Osteocyte (in vitro differentiated cells): ENCODE measurements at regions not wholly inside any gene's neighbourhood (a gene's known extent, or its start where the extent isn't known, plus 50 kb on each side); places are given as distances from the start of the nearest gene placed in this dataset.

ENCODE experiments used
- DNase-seq: peaks from one replicate; pipeline ENCODE4 v3.0.0; 2021; ENCODE audit warnings: mixed read lengths; ENCODE audit not compliant: unreplicated experiment; ENCODE audit errors: extremely low spot score
- H3K27ac Mint-ChIP-seq: one replicate; pipeline ENCODE4 v1.8.0; 2021; ENCODE audit warnings: mild to moderate bottlenecking, mixed read lengths; ENCODE audit not compliant: unreplicated experiment
- H3K27me3 Mint-ChIP-seq: one replicate; pipeline ENCODE4 v1.8.0; 2021; ENCODE audit warnings: mixed read lengths; ENCODE audit not compliant: unreplicated experiment
- H3K36me3 Mint-ChIP-seq: one replicate; pipeline ENCODE4 v1.8.0; 2021; ENCODE audit warnings: mixed read lengths; ENCODE audit not compliant: unreplicated experiment
- H3K4me1 Mint-ChIP-seq: one replicate; pipeline ENCODE4 v1.8.0; 2021; ENCODE audit warnings: mixed read lengths; ENCODE audit not compliant: unreplicated experiment
- H3K4me3 Mint-ChIP-seq: one replicate; pipeline ENCODE4 v1.8.0; 2021; ENCODE audit warnings: mild to moderate bottlenecking, moderate library complexity, mixed read lengths; ENCODE audit not compliant: unreplicated experiment
- H3K9me3 Mint-ChIP-seq: one replicate; pipeline ENCODE4 v1.8.0; 2021; ENCODE audit warnings: mixed read lengths; ENCODE audit not compliant: unreplicated experiment
- CTCF ChIP-seq: fragments of 200-600 bp; sonication (generic); IDR thresholded peaks from 2 replicates; pipeline ENCODE4 v1.5.0; 2021; ENCODE audit warnings: antibody characterized with exemption, mild to moderate bottlenecking, moderate library complexity

GRCh38 chr11:87966694-87967093 lies 208.5 kb downstream of the RAB38 start:
- H3K36me3 Mint-ChIP-seq: no peaks in the 10 kb centered on the region
- H3K4me3 Mint-ChIP-seq: no peak overlapping the region
- H3K9me3 Mint-ChIP-seq: no peaks in the 10 kb centered on the region
- TF ChIP-seq CTCF: no peak
- H3K27ac Mint-ChIP-seq: no peak overlapping the region
- no peaks in the 10 kb centered on the region for H3K27me3 Mint-ChIP-seq
- no peaks in the 10 kb centered on the region for H3K4me1 Mint-ChIP-seq
- DNase-seq: no peak

GRCh38 chr11:87966216-87966615 lies 209.0 kb downstream of the RAB38 start:
- no peak overlapping the region for H3K4me3 Mint-ChIP-seq
- H3K9me3 Mint-ChIP-seq: no peaks in the 10 kb centered on the region
- no peak overlapping the region for H3K27ac Mint-ChIP-seq
- TF ChIP-seq CTCF: no peak
- no peaks in the 10 kb centered on the region for H3K27me3 Mint-ChIP-seq
- no peaks in the 10 kb centered on the region for H3K4me1 Mint-ChIP-seq
- no peaks in the 10 kb centered on the region for H3K36me3 Mint-ChIP-seq
- no peak for DNase-seq

GRCh38 chr11:87961606-87962005 lies 213.6 kb downstream of the RAB38 start:
- H3K27ac Mint-ChIP-seq: no peak overlapping the region
- H3K4me3 Mint-ChIP-seq: no peak overlapping the region
- H3K9me3 Mint-ChIP-seq: no peaks in the 10 kb centered on the region
- no peak for DNase-seq
- no peaks in the 10 kb centered on the region for H3K36me3 Mint-ChIP-seq
- H3K4me1 Mint-ChIP-seq: no peaks in the 10 kb centered on the region
- H3K27me3 Mint-ChIP-seq: no peaks in the 10 kb centered on the region
- no peak for TF ChIP-seq CTCF

- no peak for TF ChIP-seq CTCF
- Mint-ChIP-seq H3K4me1 (no peaks in the 10 kb centered on the region), H3K27ac (no peak overlapping the region)
Measured at GRCh38 chr11:87957961-87958360, 217.3 kb downstream of the RAB38 start.

GRCh38 chr11:87954476-87954875 lies 220.8 kb downstream of the RAB38 start:
- no peaks in the 10 kb centered on the region for H3K27me3 Mint-ChIP-seq
- H3K36me3 Mint-ChIP-seq: no peaks in the 10 kb centered on the region
- DNase-seq: no peak
- H3K4me1 Mint-ChIP-seq: no peaks in the 10 kb centered on the region
- no peak for TF ChIP-seq CTCF
- H3K27ac Mint-ChIP-seq: no peak overlapping the region
- H3K9me3 Mint-ChIP-seq: peaks cover 7% of the 10 kb centered on the region
- no peak overlapping the region for H3K4me3 Mint-ChIP-seq

More at GRCh38 chr11:87957961-87958360, 217.3 kb downstream of the RAB38 start:
- Mint-ChIP-seq H3K27me3 (no peaks in the 10 kb centered on the region), H3K4me3 (no peak overlapping the region), H3K36me3 (no peaks in the 10 kb centered on the region), H3K9me3 (no peaks in the 10 kb centered on the region)
- no peak for DNase-seq
